ENCODE measurements at regions not wholly inside any gene's neighbourhood (a gene's known extent, or its start where the extent isn't known, plus 50 kb on each side); places are given as distances from the start of the nearest gene placed in this dataset.

- Histone ChIP-seq H3K4me1 (peaks cover 0 to 9% (median 0%) of the 10 kb centered on the region in 4 donors), H3K27ac (no peak overlapping the region), H3K4me3 (no peak overlapping the region), H3K27me3 (no peaks in the 10 kb centered on the region), H3K9me3 (no peaks in the 10 kb centered on the region), H3K36me3 (no peaks in the 10 kb centered on the region)
- DNase-seq = no peak
- TF ChIP-seq CTCF (IDR thresholded peaks at IDR 0.05) (no peak), POLR2A (IDR thresholded peaks at IDR 0.05) (no peak)
Measured at GRCh38 chr2:240365971-240366471, 69.4 kb upstream of the GPC1 start.

- Histone ChIP-seq H3K9me3 (no peaks in the 10 kb centered on the region), H3K4me1 (peaks cover 0 to 9% (median 0%) of the 10 kb centered on the region in 4 donors), H3K27me3 (no peaks in the 10 kb centered on the region), H3K36me3 (no peaks in the 10 kb centered on the region), H3K27ac (no peak overlapping the region), H3K4me3 (no peak overlapping the region)
- TF ChIP-seq POLR2A (IDR thresholded peaks at IDR 0.05) = no peak
- DNase-seq = no peak
Measured at GRCh38 chr2:240366901-240367300, 68.6 kb upstream of the GPC1 start.

GRCh38 chr2:240367721-240368120 lies 67.7 kb upstream of the GPC1 start:
- peaks cover 0 to 9% (median 0%) of the 10 kb centered on the region in 4 donors for H3K4me1 ChIP-seq
- TF ChIP-seq CTCF (IDR thresholded peaks at IDR 0.05) = no peak
- no peak for TF ChIP-seq POLR2A (IDR thresholded peaks at IDR 0.05)
- DNase-seq = no peak
- H3K27me3 ChIP-seq = no peaks in the 10 kb centered on the region
- no peaks in the 10 kb centered on the region for H3K9me3 ChIP-seq
- no peaks in the 10 kb centered on the region for H3K36me3 ChIP-seq
- H3K4me3 ChIP-seq = no peak overlapping the region
- no peak overlapping the region for H3K27ac ChIP-seq

- H3K27ac ChIP-seq = no peak overlapping the region
- TF ChIP-seq CTCF (IDR thresholded peaks at IDR 0.05) (no peak), POLR2A (IDR thresholded peaks at IDR 0.05) (no peak)
- no peaks in the 10 kb centered on the region for H3K36me3 ChIP-seq
- peaks cover 0 to 9% (median 0%) of the 10 kb centered on the region in 4 donors for H3K4me1 ChIP-seq
- no peak for DNase-seq
- no peaks in the 10 kb centered on the region for H3K9me3 ChIP-seq
- no peak overlapping the region for H3K4me3 ChIP-seq
- H3K27me3 ChIP-seq = no peaks in the 10 kb centered on the region
Measured at GRCh38 chr2:240368781-240369331, 66.6 kb upstream of the GPC1 start.

- H3K4me1 ChIP-seq = peaks cover 0 to 9% (median 0%) of the 10 kb centered on the region in 4 donors
Measured at GRCh38 chr2:240369335-240369734, 66.1 kb upstream of the GPC1 start.

More at GRCh38 chr2:240369335-240369734, 66.1 kb upstream of the GPC1 start:
- Histone ChIP-seq H3K36me3 (no peaks in the 10 kb centered on the region), H3K27me3 (no peaks in the 10 kb centered on the region), H3K27ac (peak overlapping the region in 1 of 4 donors; percentile 15), H3K4me3 (no peak overlapping the region), H3K9me3 (no peaks in the 10 kb centered on the region)
- TF ChIP-seq POLR2A (IDR thresholded peaks at IDR 0.05) = no peak
- TF ChIP-seq CTCF (IDR thresholded peaks at IDR 0.05) = no peak
- DNase-seq = no peak
